ENCODE measurements at regions not wholly inside any gene's neighbourhood (a gene's known extent, or its start where the extent isn't known, plus 50 kb on each side); places are given as distances from the start of the nearest gene placed in this dataset.

- in situ Hi-C loops (cut with HindIII; ENCODE audit: low pct_unique_long_range_greater_than_20kb, low sequenced_read_pairs), result no loop called here
- no peak for TF ChIP-seq JUND (IDR thresholded peaks at IDR 0.05; ENCODE audit: low read depth)
- no peak for DNase-seq (ENCODE audit: low read depth in 1 of 2, low spot score in 1 of 2)
These were observed 935.1 kb upstream of the SLC35B3 start for GRCh38 chr6:9370480-9370879.

GRCh38 chr6:9365378-9365777 is 930.0 kb upstream of the SLC35B3 start:
- in situ Hi-C loops (cut with HindIII; ENCODE audit: low pct_unique_long_range_greater_than_20kb, low sequenced_read_pairs), result no loop called here
- TF ChIP-seq JUND (IDR thresholded peaks at IDR 0.05; ENCODE audit: low read depth), result no peak
- DNase-seq (ENCODE audit: low read depth in 1 of 2, low spot score in 1 of 2), result no peak

DNA sequence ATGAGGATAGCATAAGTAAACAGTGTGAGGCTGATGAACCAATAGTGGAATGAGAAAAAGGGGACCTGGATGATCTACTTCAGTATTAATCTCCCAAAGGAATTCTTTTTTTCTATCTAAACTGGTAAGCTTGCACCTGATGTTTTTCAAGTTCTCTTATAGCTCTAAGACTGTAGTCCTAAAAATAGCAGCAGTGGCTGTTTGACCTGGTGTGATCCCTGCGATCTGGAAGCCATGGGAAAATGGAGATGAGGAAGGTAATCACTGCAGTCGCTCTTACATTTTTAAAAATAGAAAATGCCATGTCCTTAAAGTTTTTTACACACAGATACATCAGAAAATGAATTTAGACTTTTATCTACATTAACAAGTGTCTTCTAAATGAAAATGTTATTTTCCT is 926.4 kb upstream of the SLC35B3 start:
- TF ChIP-seq JUND (IDR thresholded peaks at IDR 0.05; ENCODE audit: low read depth), result no peak
- in situ Hi-C loops (cut with HindIII; ENCODE audit: low pct_unique_long_range_greater_than_20kb, low sequenced_read_pairs), result no loop called here
- no peak for DNase-seq (ENCODE audit: low read depth in 1 of 2, low spot score in 1 of 2)

DNA sequence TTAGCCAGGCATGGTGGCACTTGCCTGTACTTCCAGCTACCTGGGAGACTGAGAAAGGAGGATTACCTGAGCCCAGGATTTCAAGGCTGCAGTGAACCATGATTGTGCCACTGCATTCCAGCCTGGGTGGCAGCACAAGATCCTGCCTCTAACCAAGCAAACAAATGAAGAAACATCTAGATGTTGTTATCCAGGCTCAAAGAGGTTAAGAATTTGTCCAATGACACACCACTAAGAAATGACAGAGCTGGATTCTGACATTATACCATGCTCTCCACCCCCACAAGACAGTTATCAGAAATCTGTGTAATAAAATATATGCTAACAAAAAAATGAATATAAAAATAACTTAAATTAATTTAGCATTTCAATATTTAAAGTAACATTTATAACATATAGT is 925.5 kb upstream of the SLC35B3 start:
- TF ChIP-seq JUND (IDR thresholded peaks at IDR 0.05; ENCODE audit: low read depth), result no peak
- no peak for DNase-seq (ENCODE audit: low read depth in 1 of 2, low spot score in 1 of 2)
- in situ Hi-C loops (cut with HindIII; ENCODE audit: low pct_unique_long_range_greater_than_20kb, low sequenced_read_pairs), result no loop called here

DNA sequence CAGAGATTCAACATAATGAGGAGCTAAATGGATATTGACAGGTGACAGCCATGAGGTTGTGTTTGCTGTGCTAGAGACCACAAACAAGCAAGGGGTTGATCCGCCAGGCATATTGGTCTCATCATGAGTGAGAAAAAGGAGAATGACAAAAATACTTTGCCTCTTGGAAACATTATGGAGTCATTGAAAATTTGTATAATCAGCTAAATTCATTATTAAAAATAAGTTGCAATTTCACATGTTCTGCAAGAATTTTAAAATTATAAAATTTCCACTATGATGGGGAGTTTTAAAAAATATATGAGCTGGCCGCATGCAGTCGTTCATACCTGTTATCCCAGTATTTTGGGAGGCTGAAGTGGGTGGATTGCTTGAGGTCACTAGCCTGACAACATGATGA is 912.3 kb upstream of the SLC35B3 start:
- TF ChIP-seq JUND (IDR thresholded peaks at IDR 0.05; ENCODE audit: low read depth), result no peak
- DNase-seq (ENCODE audit: low read depth in 1 of 2, low spot score in 1 of 2), result no peak
- in situ Hi-C loops (cut with HindIII; ENCODE audit: low pct_unique_long_range_greater_than_20kb, low sequenced_read_pairs), result no loop called here

GRCh38 chr6:9346923-9347322 is 911.6 kb upstream of the SLC35B3 start:
- no peak for TF ChIP-seq JUND (IDR thresholded peaks at IDR 0.05; ENCODE audit: low read depth)
- no peak for DNase-seq (ENCODE audit: low read depth in 1 of 2, low spot score in 1 of 2)
- in situ Hi-C loops (cut with HindIII; ENCODE audit: low pct_unique_long_range_greater_than_20kb, low sequenced_read_pairs), result no loop called here

DNA sequence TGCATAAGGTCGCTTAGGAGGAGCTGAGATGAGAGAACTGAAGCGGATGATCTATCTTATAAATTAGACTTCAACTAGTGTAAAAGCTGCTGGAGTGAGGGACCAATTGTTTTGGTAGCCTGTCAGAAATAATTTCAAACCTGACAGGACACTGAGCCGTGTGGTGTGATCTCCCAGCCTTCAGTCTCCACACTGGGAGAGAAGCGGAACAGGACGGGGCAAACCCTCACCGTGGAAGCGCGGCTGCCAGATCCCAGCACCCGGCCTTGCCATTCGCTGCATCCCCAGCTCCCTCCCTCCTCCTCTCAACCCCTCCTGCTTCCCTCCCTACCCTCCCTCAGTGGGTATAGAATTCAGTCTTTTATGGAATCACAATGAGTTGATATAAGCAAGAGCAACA is 900.1 kb upstream of the SLC35B3 start:
- in situ Hi-C loops (cut with HindIII; ENCODE audit: low pct_unique_long_range_greater_than_20kb, low sequenced_read_pairs), result no loop called here
- TF ChIP-seq JUND (IDR thresholded peaks at IDR 0.05; ENCODE audit: low read depth), result no peak
- DNase-seq (ENCODE audit: low read depth in 1 of 2, low spot score in 1 of 2), result no peak

DNA sequence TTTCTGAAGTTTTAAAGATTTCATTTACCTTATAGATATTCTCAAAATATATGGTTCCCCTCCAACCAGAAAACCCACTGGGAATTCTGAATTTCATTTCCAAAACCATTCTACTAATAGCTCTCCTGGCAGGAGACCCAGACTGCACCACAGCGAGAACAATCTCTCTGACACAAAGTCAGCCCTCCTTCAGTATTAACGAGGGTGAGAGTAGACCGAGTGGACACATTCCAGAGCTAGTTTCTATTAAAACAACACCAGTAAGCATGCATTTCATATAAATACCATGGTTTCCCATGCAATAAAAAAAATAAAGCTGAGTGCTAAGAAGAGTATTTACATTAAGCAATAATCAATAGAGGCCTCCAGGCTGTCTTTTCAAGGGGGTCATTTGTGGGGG is 899.6 kb upstream of the SLC35B3 start:
- in situ Hi-C loops (cut with HindIII; ENCODE audit: low pct_unique_long_range_greater_than_20kb, low sequenced_read_pairs), result no loop called here
- no peak for DNase-seq (ENCODE audit: low read depth in 1 of 2, low spot score in 1 of 2)
- TF ChIP-seq JUND (IDR thresholded peaks at IDR 0.05; ENCODE audit: low read depth), result no peak

DNA sequence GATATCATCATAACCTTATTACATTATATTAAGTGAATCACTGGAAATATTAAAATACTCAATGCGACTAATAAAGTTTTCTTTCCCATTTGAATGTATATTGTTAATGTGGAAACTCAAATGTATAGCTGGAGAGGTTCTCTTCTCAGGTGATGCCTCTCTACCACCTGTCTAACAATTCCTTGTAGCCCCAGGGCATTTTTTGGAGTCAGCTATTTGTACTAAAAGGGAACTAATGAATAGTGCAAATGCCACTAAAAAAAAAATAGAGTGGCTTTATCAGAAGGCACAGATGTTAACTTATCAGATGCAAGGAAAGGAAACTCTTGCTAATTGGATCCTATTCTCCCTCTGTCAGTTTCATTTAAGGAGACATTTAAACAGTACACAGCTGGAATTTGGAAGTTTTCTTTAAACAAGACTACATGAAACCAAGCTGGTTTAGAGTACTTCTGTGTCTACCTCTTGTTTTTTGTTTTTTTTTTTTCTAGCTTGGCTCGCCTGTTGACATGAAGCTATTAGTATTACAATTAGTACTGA is 897.0 kb upstream of the SLC35B3 start:
- DNase-seq (ENCODE audit: low read depth in 1 of 2, low spot score in 1 of 2), result no peak
- in situ Hi-C loops (cut with HindIII; ENCODE audit: low pct_unique_long_range_greater_than_20kb, low sequenced_read_pairs), result no loop called here
- TF ChIP-seq JUND (IDR thresholded peaks at IDR 0.05; ENCODE audit: low read depth), result no peak

- TF ChIP-seq JUND (IDR thresholded peaks at IDR 0.05; ENCODE audit: low read depth), result no peak
- in situ Hi-C loops (cut with HindIII; ENCODE audit: low pct_unique_long_range_greater_than_20kb, low sequenced_read_pairs), result no loop called here
- DNase-seq (ENCODE audit: low read depth in 1 of 2, low spot score in 1 of 2), result no peak
These were observed 881.5 kb upstream of the SLC35B3 start for GRCh38 chr6:9316831-9317230.

- no peak for TF ChIP-seq JUND (IDR thresholded peaks at IDR 0.05; ENCODE audit: low read depth)
- peak in 1 of 2 experiments; percentile 9 for DNase-seq (ENCODE audit: low read depth in 1 of 2, low spot score in 1 of 2)
- in situ Hi-C loops (cut with HindIII; ENCODE audit: low pct_unique_long_range_greater_than_20kb, low sequenced_read_pairs), result no loop called here
These were observed 880.8 kb upstream of the SLC35B3 start for GRCh38 chr6:9315966-9316650.

- DNase-seq (ENCODE audit: low read depth in 1 of 2, low spot score in 1 of 2), result no peak
- TF ChIP-seq JUND (IDR thresholded peaks at IDR 0.05; ENCODE audit: low read depth), result no peak
- in situ Hi-C loops (cut with HindIII; ENCODE audit: low pct_unique_long_range_greater_than_20kb, low sequenced_read_pairs), result no loop called here
These were observed 872.9 kb upstream of the SLC35B3 start for GRCh38 chr6:9308284-9308683.

DNA sequence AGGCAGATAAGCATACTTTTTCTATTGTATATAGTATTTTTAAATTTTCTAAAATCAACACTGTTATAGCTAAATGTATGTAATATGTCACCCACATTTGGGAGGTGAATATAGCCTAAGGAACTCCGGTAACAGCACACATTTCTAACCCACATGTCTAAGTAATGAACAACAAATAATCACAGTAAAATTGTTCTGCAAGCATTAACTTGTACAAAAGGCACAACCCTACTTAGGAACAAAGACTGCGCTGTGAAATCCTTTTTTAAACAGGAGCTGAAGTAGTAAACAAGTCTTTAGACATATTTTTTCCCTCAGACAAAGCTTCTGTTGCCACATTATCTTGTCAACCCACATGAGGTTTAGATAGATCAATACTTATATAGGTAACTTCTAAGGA is 872.4 kb upstream of the SLC35B3 start:
- no peak for DNase-seq (ENCODE audit: low read depth in 1 of 2, low spot score in 1 of 2)
- TF ChIP-seq JUND (IDR thresholded peaks at IDR 0.05; ENCODE audit: low read depth), result no peak
- in situ Hi-C loops (cut with HindIII; ENCODE audit: low pct_unique_long_range_greater_than_20kb, low sequenced_read_pairs), result no loop called here

GRCh38 chr6:9307187-9307586 is 871.8 kb upstream of the SLC35B3 start:
- no peak for TF ChIP-seq JUND (IDR thresholded peaks at IDR 0.05; ENCODE audit: low read depth)
- in situ Hi-C loops (cut with HindIII; ENCODE audit: low pct_unique_long_range_greater_than_20kb, low sequenced_read_pairs), result no loop called here
- DNase-seq (ENCODE audit: low read depth in 1 of 2, low spot score in 1 of 2), result no peak

Measured in T47D (cell line).